ENCODE measurements at regions not wholly inside any gene's neighbourhood (a gene's known extent, or its start where the extent isn't known, plus 50 kb on each side); places are given as distances from the start of the nearest gene placed in this dataset.

- TF ChIP-seq POLR2AphosphoS5 (IDR thresholded peaks at IDR 0.05) = no peak
- TF ChIP-seq EP300 (IDR thresholded peaks at IDR 0.05) = no peak
- TF ChIP-seq POLR2A (IDR thresholded peaks at IDR 0.05) = no peak
- TF ChIP-seq CTCF (IDR thresholded peaks at IDR 0.05) = no peak
- WGBS, 2 donors = 34 to 35% methylated on average over 4 of the region's 4 CpGs
Measured at GRCh38 chr5:11962122-11962521, 57.9 kb upstream of the CTNND2 start.

GRCh38 chr5:11958321-11958720, 54.1 kb upstream of the CTNND2 start:
- DNase-seq = no peak
- no peaks in the 10 kb centered on the region for H3K9me3 ChIP-seq
- no peak overlapping the region for H3K27ac ChIP-seq
- no peak for ATAC-seq (ENCODE audit: low FRiP score in 2 of 2)
- no peaks in the 10 kb centered on the region for H3K36me3 ChIP-seq
- no peaks in the 10 kb centered on the region for H3K4me1 ChIP-seq
- WGBS, 2 donors = 58 to 68% methylated on average over 2 of the region's 2 CpGs
- no peaks in the 10 kb centered on the region for H3K27me3 ChIP-seq
- no peak overlapping the region for H3K4me3 ChIP-seq
- TF ChIP-seq CTCF (IDR thresholded peaks at IDR 0.05) = no peak
- no peak for TF ChIP-seq POLR2AphosphoS5 (IDR thresholded peaks at IDR 0.05)
- TF ChIP-seq POLR2A (IDR thresholded peaks at IDR 0.05) = no peak
- no peak for TF ChIP-seq EP300 (IDR thresholded peaks at IDR 0.05)

More at GRCh38 chr5:11962122-11962521, 57.9 kb upstream of the CTNND2 start:
- ATAC-seq (ENCODE audit: low FRiP score in 2 of 2) = no peak
- no peaks in the 10 kb centered on the region for H3K4me1 ChIP-seq
- H3K36me3 ChIP-seq = no peaks in the 10 kb centered on the region
- no peaks in the 10 kb centered on the region for H3K9me3 ChIP-seq
- H3K27ac ChIP-seq = no peak overlapping the region
- H3K27me3 ChIP-seq = no peaks in the 10 kb centered on the region
- no peak overlapping the region for H3K4me3 ChIP-seq
- no peak for DNase-seq

- Histone ChIP-seq H3K9me3 (no peaks in the 10 kb centered on the region), H3K4me1 (no peaks in the 10 kb centered on the region), H3K36me3 (no peaks in the 10 kb centered on the region), H3K27me3 (no peaks in the 10 kb centered on the region), H3K4me3 (no peak overlapping the region), H3K27ac (no peak overlapping the region)
- DNase-seq (no peak), ATAC-seq (ENCODE audit: low FRiP score in 2 of 2) (no peak)
- TF ChIP-seq POLR2AphosphoS5 (IDR thresholded peaks at IDR 0.05) = no peak
- TF ChIP-seq POLR2A (IDR thresholded peaks at IDR 0.05) = no peak
- no peak for TF ChIP-seq CTCF (IDR thresholded peaks at IDR 0.05)
- no peak for TF ChIP-seq EP300 (IDR thresholded peaks at IDR 0.05)
Measured at GRCh38 chr5:11955331-11955730, 51.1 kb upstream of the CTNND2 start.

Small RNA genes in the stretch of these regions (small RNA-seq; reads per million reads assigned to genes)
- gene RNU6-679P = 0 reads per million in 4 donors

All from upper lobe of left lung (tissue), 6 donors.